Activated T-cell treated with anti-CD3 and anti-CD28 coated beads, Interleukin-2, amount 50 U/mL, for 72 hours (primary cell): ENCODE measurements at regions not wholly inside any gene's neighbourhood (a gene's known extent, or its start where the extent isn't known, plus 50 kb on each side); places are given as distances from the start of the nearest gene placed in this dataset.

Experiments
- ATAC-seq, 2 donors: fragments of 150-1000 bp; cut with Tn5 transposase; replicated peaks in 1 of 2; 2 replicates each; pipeline ENCODE4 v1.10.0; 2021; ENCODE audit warnings: moderate library complexity in 2 of 2, mild to moderate bottlenecking in 1 of 2
- DNase-seq, 2 donors: peaks; one replicate each; pipeline ENCODE4 v3.0.0; 2021 to 2022; ENCODE audit warnings: mixed read lengths in 1 of 2
- H3K27ac Mint-ChIP-seq: one replicate; pipeline ENCODE4 v1.8.0; 2022; ENCODE audit warnings: mild to moderate bottlenecking, moderate library complexity, mixed read lengths
- H3K27me3 Mint-ChIP-seq: one replicate; pipeline ENCODE4 v1.8.0; 2022; ENCODE audit warnings: low read depth, mixed read lengths
- H3K36me3 Mint-ChIP-seq, 2 donors: one replicate each; pipeline ENCODE4 v1.8.0; 2022; ENCODE audit warnings: mixed read lengths in 2 of 2, mild to moderate bottlenecking in 1 of 2; ENCODE audit not compliant: insufficient read depth in 2 of 2
- H3K4me1 Mint-ChIP-seq: one replicate; pipeline ENCODE4 v1.8.0; 2022; ENCODE audit warnings: low read depth, mixed read lengths
- H3K4me3 Mint-ChIP-seq, 2 donors: one replicate each; pipeline ENCODE4 v1.8.0; 2022; ENCODE audit warnings: mild to moderate bottlenecking in 2 of 2, mixed read lengths in 2 of 2, moderate library complexity in 2 of 2
- H3K9me3 Mint-ChIP-seq, 2 donors: one replicate each; pipeline ENCODE4 v1.8.0; 2022; ENCODE audit warnings: mixed read lengths in 2 of 2

- Mint-ChIP-seq H3K36me3 (peaks cover 0 to 1% of the 10 kb centered on the region in 2 donors), H3K9me3 (peaks cover 2 to 6% of the 10 kb centered on the region in 2 donors), H3K4me3 (no peak overlapping the region), H3K27ac (no peak overlapping the region), H3K27me3 (no peaks in the 10 kb centered on the region), H3K4me1 (no peaks in the 10 kb centered on the region)
- no peak for DNase-seq
- ATAC-seq, result no peak
These were observed 98.4 kb upstream of the SPRED1 start for GRCh38 chr15:38154255-38154654.

GRCh38 chr15:38154837-38155236 lies 97.8 kb upstream of the SPRED1 start:
- Mint-ChIP-seq H3K9me3 (peaks cover 2 to 6% of the 10 kb centered on the region in 2 donors), H3K27me3 (no peaks in the 10 kb centered on the region), H3K36me3 (peaks cover 0 to 1% of the 10 kb centered on the region in 2 donors), H3K27ac (no peak overlapping the region), H3K4me3 (no peak overlapping the region), H3K4me1 (no peaks in the 10 kb centered on the region)
- no peak for ATAC-seq
- no peak for DNase-seq

GRCh38 chr15:38163658-38164057 lies 89.0 kb upstream of the SPRED1 start:
- no peak for ATAC-seq
- Mint-ChIP-seq H3K27me3 (peaks cover 27% of the 10 kb centered on the region), H3K9me3 (no peaks in the 10 kb centered on the region), H3K36me3 (no peaks in the 10 kb centered on the region), H3K27ac (no peak overlapping the region), H3K4me3 (no peak overlapping the region), H3K4me1 (no peaks in the 10 kb centered on the region)
- no peak for DNase-seq

GRCh38 chr15:38164061-38164460 lies 88.6 kb upstream of the SPRED1 start:
- no peak overlapping the region for H3K27ac Mint-ChIP-seq

GRCh38 chr15:38164507-38164906 lies 88.1 kb upstream of the SPRED1 start:
- H3K27ac Mint-ChIP-seq, result no peak overlapping the region
- H3K9me3 Mint-ChIP-seq, result no peaks in the 10 kb centered on the region
- ATAC-seq, result no peak
- DNase-seq, result no peak
- no peaks in the 10 kb centered on the region for H3K4me1 Mint-ChIP-seq
- peaks cover 27% of the 10 kb centered on the region for H3K27me3 Mint-ChIP-seq
- H3K36me3 Mint-ChIP-seq, result no peaks in the 10 kb centered on the region
- H3K4me3 Mint-ChIP-seq, result no peak overlapping the region

More at GRCh38 chr15:38164061-38164460, 88.6 kb upstream of the SPRED1 start:
- no peak overlapping the region for H3K4me3 Mint-ChIP-seq
- no peaks in the 10 kb centered on the region for H3K36me3 Mint-ChIP-seq
- H3K27me3 Mint-ChIP-seq, result peaks cover 27% of the 10 kb centered on the region
- DNase-seq (no peak), ATAC-seq (no peak)
- H3K9me3 Mint-ChIP-seq, result no peaks in the 10 kb centered on the region
- no peaks in the 10 kb centered on the region for H3K4me1 Mint-ChIP-seq

GRCh38 chr15:38168467-38169070 lies 84.1 kb upstream of the SPRED1 start:
- no peaks in the 10 kb centered on the region for H3K4me1 Mint-ChIP-seq
- H3K27ac Mint-ChIP-seq, result no peak overlapping the region
- peaks cover 0 to 2% of the 10 kb centered on the region in 2 donors for H3K9me3 Mint-ChIP-seq
- ATAC-seq, result no peak
- H3K27me3 Mint-ChIP-seq, result peaks cover 14% of the 10 kb centered on the region
- no peak overlapping the region for H3K4me3 Mint-ChIP-seq
- no peaks in the 10 kb centered on the region for H3K36me3 Mint-ChIP-seq
- no peak for DNase-seq

GRCh38 chr15:38171973-38172372 lies 80.7 kb upstream of the SPRED1 start:
- DNase-seq (no peak), ATAC-seq (no peak)
- no peaks in the 10 kb centered on the region for H3K36me3 Mint-ChIP-seq
- no peak overlapping the region for H3K27ac Mint-ChIP-seq
- H3K4me1 Mint-ChIP-seq, result no peaks in the 10 kb centered on the region
- peaks cover 16% of the 10 kb centered on the region for H3K27me3 Mint-ChIP-seq
- peaks cover 0 to 2% of the 10 kb centered on the region in 2 donors for H3K9me3 Mint-ChIP-seq
- H3K4me3 Mint-ChIP-seq, result no peak overlapping the region

- Mint-ChIP-seq H3K9me3 (peaks cover 0 to 2% of the 10 kb centered on the region in 2 donors), H3K27me3 (peaks cover 24% of the 10 kb centered on the region), H3K4me1 (no peaks in the 10 kb centered on the region), H3K27ac (no peak overlapping the region), H3K4me3 (no peak overlapping the region), H3K36me3 (no peaks in the 10 kb centered on the region)
- ATAC-seq, result no peak
- no peak for DNase-seq
These were observed 77.9 kb upstream of the SPRED1 start for GRCh38 chr15:38174691-38175090.

GRCh38 chr15:38176155-38176554 lies 76.5 kb upstream of the SPRED1 start:
- Mint-ChIP-seq H3K27me3 (peaks cover 28% of the 10 kb centered on the region), H3K4me1 (no peaks in the 10 kb centered on the region), H3K9me3 (no peaks in the 10 kb centered on the region), H3K36me3 (no peaks in the 10 kb centered on the region), H3K27ac (no peak overlapping the region), H3K4me3 (no peak overlapping the region)
- ATAC-seq, result no peak
- DNase-seq, result no peak

- H3K4me1 Mint-ChIP-seq, result no peaks in the 10 kb centered on the region
- peaks cover 29% of the 10 kb centered on the region for H3K27me3 Mint-ChIP-seq
- ATAC-seq (no peak), DNase-seq (no peak)
- H3K27ac Mint-ChIP-seq, result no peak overlapping the region
- H3K4me3 Mint-ChIP-seq, result no peak overlapping the region
- no peaks in the 10 kb centered on the region for H3K36me3 Mint-ChIP-seq
- H3K9me3 Mint-ChIP-seq, result no peaks in the 10 kb centered on the region
These were observed 75.9 kb upstream of the SPRED1 start for GRCh38 chr15:38176691-38177090.

- Mint-ChIP-seq H3K36me3 (no peaks in the 10 kb centered on the region), H3K27me3 (peaks cover 20% of the 10 kb centered on the region), H3K9me3 (no peaks in the 10 kb centered on the region), H3K4me3 (no peak overlapping the region), H3K27ac (no peak overlapping the region), H3K4me1 (no peaks in the 10 kb centered on the region)
- DNase-seq (no peak), ATAC-seq (no peak)
These were observed 69.7 kb upstream of the SPRED1 start for GRCh38 chr15:38182900-38183299.

GRCh38 chr15:38186507-38186906 lies 66.1 kb upstream of the SPRED1 start:
- Mint-ChIP-seq H3K9me3 (no peaks in the 10 kb centered on the region), H3K36me3 (no peaks in the 10 kb centered on the region), H3K4me1 (no peaks in the 10 kb centered on the region), H3K27me3 (peaks cover 19% of the 10 kb centered on the region), H3K4me3 (no peak overlapping the region), H3K27ac (no peak overlapping the region)
- DNase-seq (no peak), ATAC-seq (no peak)

- Mint-ChIP-seq H3K36me3 (no peaks in the 10 kb centered on the region), H3K4me1 (no peaks in the 10 kb centered on the region), H3K9me3 (no peaks in the 10 kb centered on the region), H3K27me3 (peaks cover 19% of the 10 kb centered on the region), H3K4me3 (no peak overlapping the region), H3K27ac (no peak overlapping the region)
- DNase-seq (no peak), ATAC-seq (no peak)
These were observed 64.9 kb upstream of the SPRED1 start for GRCh38 chr15:38187630-38188313.
